Neural progenitor cell (in vitro differentiated cells): ENCODE measurements at regions not wholly inside any gene's neighbourhood (a gene's known extent, or its start where the extent isn't known, plus 50 kb on each side); places are given as distances from the start of the nearest gene placed in this dataset.
A peak's percentile ranks its signal among the peaks of the same experiment; 100 is the strongest.
"Not testable (repeated sequence)": the region's sequence is repeated elsewhere in the genome, so short reads cannot be mapped to it uniquely, and the experiment has no call there.

Source experiments
- DNase-seq: peaks from one replicate; pipeline ENCODE4 v3.0.0-alpha.2; 2016; ENCODE audit warnings: low spot score
- H2AFZ ChIP-seq: fragments of 200-600 bp; sonication (generic); replicated peaks from 2 replicates; pipeline ENCODE4 v1.6.1; 2016; ENCODE audit warnings: antibody characterized with exemption
- H3F3A ChIP-seq: fragments of 200-600 bp; sonication (generic); 2 replicates; pipeline ENCODE4 v1.6.1; 2016; ENCODE audit warnings: antibody characterized with exemption, low read depth
- H3K27ac ChIP-seq: fragments of 200-600 bp; sonication (generic); 2 replicates; pipeline ENCODE4 v1.5.1; 2016; ENCODE audit warnings: mild to moderate bottlenecking
- H3K27me3 ChIP-seq: fragments of 200-600 bp; sonication (generic); 2 replicates; pipeline ENCODE4 v1.6.1; 2016; ENCODE audit warnings: mild to moderate bottlenecking, moderate library complexity
- H3K36me3 ChIP-seq: fragments of 200-600 bp; sonication (generic); 2 replicates; pipeline ENCODE4 v1.5.1; 2016
- H3K4me1 ChIP-seq: fragments of 200-600 bp; sonication (generic); 2 replicates; pipeline ENCODE4 v1.6.1; 2016; ENCODE audit warnings: mixed run types
- H3K4me2 ChIP-seq: fragments of 200-600 bp; sonication (generic); 2 replicates; pipeline ENCODE4 v1.6.1; 2016
- H3K4me3 ChIP-seq: fragments of 200-600 bp; sonication (generic); 2 replicates; pipeline ENCODE4 v1.5.1; 2016
- H3K79me2 ChIP-seq: fragments of 200-600 bp; sonication (generic); 2 replicates; pipeline ENCODE4 v1.6.1; 2016; ENCODE audit warnings: low read depth
- H3K9ac ChIP-seq: fragments of 200-600 bp; sonication (generic); 2 replicates; pipeline ENCODE4 v1.6.1; 2016
- H3K9me3 ChIP-seq: fragments of 200-600 bp; sonication (generic); 2 replicates; pipeline ENCODE4 v1.5.1; 2016; ENCODE audit warnings: low read depth
- H4K20me1 ChIP-seq: fragments of 200-600 bp; sonication (generic); 2 replicates; pipeline ENCODE4 v1.6.1; 2016; ENCODE audit warnings: low read depth
- H3K27ac Mint-ChIP-seq: 3 replicates; pipeline ENCODE4 v1.8.0; 2021; ENCODE audit warnings: mixed read lengths
- H3K27me3 Mint-ChIP-seq: 2 replicates; pipeline ENCODE4 v1.8.0; 2022; ENCODE audit warnings: low read depth, mild to moderate bottlenecking, inconsistent platforms, moderate library complexity, mixed read lengths; ENCODE audit not compliant: insufficient read depth
- H3K36me3 Mint-ChIP-seq: 3 replicates; pipeline ENCODE4 v1.8.0; 2021; ENCODE audit warnings: mixed read lengths
- H3K4me1 Mint-ChIP-seq: 3 replicates; pipeline ENCODE4 v1.8.0; 2021; ENCODE audit warnings: mixed read lengths
- H3K4me3 Mint-ChIP-seq: 3 replicates; pipeline ENCODE4 v1.8.0; 2021; ENCODE audit warnings: mild to moderate bottlenecking, moderate library complexity, mixed read lengths
- H3K9me3 Mint-ChIP-seq: 3 replicates; pipeline ENCODE4 v1.8.0; 2020; ENCODE audit warnings: mixed read lengths
- EZH2 ChIP-seq: fragments of 200-600 bp; sonication (generic); IDR thresholded peaks from 2 replicates; pipeline ENCODE4 v1.6.1; 2017; ENCODE audit warnings: antibody characterized with exemption, mild to moderate bottlenecking, moderate library complexity
- EZH2phosphoT487 ChIP-seq: fragments of 200-600 bp; sonication (generic); IDR thresholded peaks from 2 replicates; pipeline ENCODE4 v1.6.1; 2017; ENCODE audit warnings: antibody characterized with exemption
- TF ChIP-seq, protein P1 (sequence below): fragments of 200-600 bp; sonication (generic); IDR thresholded peaks from 2 replicates; pipeline ENCODE4 v1.5.1; 2017; ENCODE audit warnings: antibody characterized with exemption, mild to moderate bottlenecking

GRCh38 chr5:144594919-144595318, 424.2 kb downstream of the KCTD16 start:
- peaks cover 8% of the 10 kb centered on the region for H3K4me1 ChIP-seq
- H2AFZ ChIP-seq, result peak overlapping the region; percentile 60
- H3K79me2 ChIP-seq, result no peaks in the 10 kb centered on the region
- Mint-ChIP-seq H3K4me1 (no peaks in the 10 kb centered on the region), H3K27ac (no peak overlapping the region), H3K36me3 (no peaks in the 10 kb centered on the region), H3K9me3 (peaks cover 11% of the 10 kb centered on the region), H3K27me3 (peaks cover 2% of the 10 kb centered on the region), H3K4me3 (no peak overlapping the region)
- DNase-seq, result no peak
- TF ChIP-seq EZH2phosphoT487 (no peak), EZH2 (no peak)
- TF ChIP-seq, protein P1, sequence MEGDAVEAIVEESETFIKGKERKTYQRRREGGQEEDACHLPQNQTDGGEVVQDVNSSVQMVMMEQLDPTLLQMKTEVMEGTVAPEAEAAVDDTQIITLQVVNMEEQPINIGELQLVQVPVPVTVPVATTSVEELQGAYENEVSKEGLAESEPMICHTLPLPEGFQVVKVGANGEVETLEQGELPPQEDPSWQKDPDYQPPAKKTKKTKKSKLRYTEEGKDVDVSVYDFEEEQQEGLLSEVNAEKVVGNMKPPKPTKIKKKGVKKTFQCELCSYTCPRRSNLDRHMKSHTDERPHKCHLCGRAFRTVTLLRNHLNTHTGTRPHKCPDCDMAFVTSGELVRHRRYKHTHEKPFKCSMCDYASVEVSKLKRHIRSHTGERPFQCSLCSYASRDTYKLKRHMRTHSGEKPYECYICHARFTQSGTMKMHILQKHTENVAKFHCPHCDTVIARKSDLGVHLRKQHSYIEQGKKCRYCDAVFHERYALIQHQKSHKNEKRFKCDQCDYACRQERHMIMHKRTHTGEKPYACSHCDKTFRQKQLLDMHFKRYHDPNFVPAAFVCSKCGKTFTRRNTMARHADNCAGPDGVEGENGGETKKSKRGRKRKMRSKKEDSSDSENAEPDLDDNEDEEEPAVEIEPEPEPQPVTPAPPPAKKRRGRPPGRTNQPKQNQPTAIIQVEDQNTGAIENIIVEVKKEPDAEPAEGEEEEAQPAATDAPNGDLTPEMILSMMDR, result no peak
- no peaks in the 10 kb centered on the region for H3K9me3 ChIP-seq
- no peaks in the 10 kb centered on the region for H3K27me3 ChIP-seq
- H3K9ac ChIP-seq, result no peak overlapping the region
- no peaks in the 10 kb centered on the region for H4K20me1 ChIP-seq
- no peaks in the 10 kb centered on the region for H3K36me3 ChIP-seq
- no peaks in the 10 kb centered on the region for H3F3A ChIP-seq
- H3K4me2 ChIP-seq, result no peak overlapping the region
- H3K27ac ChIP-seq, result no peak overlapping the region
- no peak overlapping the region for H3K4me3 ChIP-seq

GRCh38 chr5:144594234-144594633, 423.6 kb downstream of the KCTD16 start:
- H3K27me3 ChIP-seq, H3K27ac Mint-ChIP-seq, H4K20me1 ChIP-seq, H3K27ac ChIP-seq, H3K36me3 Mint-ChIP-seq, H3K9me3 Mint-ChIP-seq, H3F3A ChIP-seq, H3K27me3 Mint-ChIP-seq, H3K79me2 ChIP-seq, H3K9me3 ChIP-seq, H3K9ac ChIP-seq, H3K4me1 Mint-ChIP-seq, H3K4me3 Mint-ChIP-seq, H3K4me3 ChIP-seq, H3K36me3 ChIP-seq, H3K4me2 ChIP-seq, DNase-seq, H3K4me1 ChIP-seq: not testable (repeated sequence)
- H2AFZ ChIP-seq, result peak overlapping the region; percentile 60

- no peak overlapping the region for H3K4me2 ChIP-seq
- H3K4me3 ChIP-seq, result no peak overlapping the region
- no peaks in the 10 kb centered on the region for H3K27me3 ChIP-seq
- no peaks in the 10 kb centered on the region for H4K20me1 ChIP-seq
- no peaks in the 10 kb centered on the region for H3K9me3 ChIP-seq
- peaks cover 34% of the 10 kb centered on the region for H3K4me1 ChIP-seq
- Mint-ChIP-seq H3K36me3 (no peaks in the 10 kb centered on the region), H3K27ac (no peak overlapping the region), H3K27me3 (peaks cover 2% of the 10 kb centered on the region), H3K9me3 (no peaks in the 10 kb centered on the region), H3K4me3 (no peak overlapping the region), H3K4me1 (peaks cover 14% of the 10 kb centered on the region)
- DNase-seq, result no peak
- H3K36me3 ChIP-seq, result no peaks in the 10 kb centered on the region
- TF ChIP-seq, protein P1, result no peak
- no peak for TF ChIP-seq EZH2phosphoT487
- no peak for TF ChIP-seq EZH2
- H3F3A ChIP-seq, result peaks cover 23% of the 10 kb centered on the region
- no peaks in the 10 kb centered on the region for H3K79me2 ChIP-seq
- H2AFZ ChIP-seq, result peak overlapping the region; percentile 12
- H3K27ac ChIP-seq, result no peak overlapping the region
- H3K9ac ChIP-seq, result no peak overlapping the region
Observed at GRCh38 chr5:144585681-144586080, 415.0 kb downstream of the KCTD16 start.

GRCh38 chr5:144583541-144584449, 413.1 kb downstream of the KCTD16 start:
- Mint-ChIP-seq H3K27me3 (peaks cover 2% of the 10 kb centered on the region), H3K36me3 (no peaks in the 10 kb centered on the region), H3K9me3 (no peaks in the 10 kb centered on the region), H3K4me1 (peaks cover 14% of the 10 kb centered on the region), H3K27ac (no peak overlapping the region), H3K4me3 (no peak overlapping the region)
- peak overlapping the region; percentile 14 for H3K4me3 ChIP-seq
- DNase-seq, result peak; percentile 81
- H2AFZ ChIP-seq, result no peak overlapping the region
- no peaks in the 10 kb centered on the region for H3K9me3 ChIP-seq
- peak; percentile 19 for TF ChIP-seq EZH2phosphoT487
- TF ChIP-seq, protein P1, result no peak
- H3K27ac ChIP-seq, result peak overlapping the region; percentile 97
- no peaks in the 10 kb centered on the region for H3K27me3 ChIP-seq
- no peaks in the 10 kb centered on the region for H4K20me1 ChIP-seq
- H3K9ac ChIP-seq, result no peak overlapping the region
- H3K4me2 ChIP-seq, result peak overlapping the region; percentile 67
- no peaks in the 10 kb centered on the region for H3K36me3 ChIP-seq
- peaks cover 34% of the 10 kb centered on the region for H3K4me1 ChIP-seq
- H3F3A ChIP-seq, result peaks cover 23% of the 10 kb centered on the region
- no peaks in the 10 kb centered on the region for H3K79me2 ChIP-seq
